ENCODE measurements at regions not wholly inside any gene's neighbourhood (a gene's known extent, or its start where the extent isn't known, plus 50 kb on each side); places are given as distances from the start of the nearest gene placed in this dataset.

- Histone ChIP-seq H3K27ac (ENCODE audit: low read depth, low read length) (no peak overlapping the region), H3K36me3 (ENCODE audit: control insufficient read depth in 2 of 3, insufficient read depth in 3 of 3, low read length in 3 of 3) (no peaks in the 10 kb centered on the region), H3K4me3 (ENCODE audit: low read length) (no peak overlapping the region), H3K4me1 (ENCODE audit: control insufficient read depth in 2 of 2, insufficient read depth in 2 of 2, low read length in 2 of 2) (no peaks in the 10 kb centered on the region), H3K27me3 (ENCODE audit: control insufficient read depth in 2 of 2, insufficient read depth in 2 of 2, low read length in 2 of 2) (no peaks in the 10 kb centered on the region), H3K9me3 (ENCODE audit: control insufficient read depth in 2 of 3, low read length in 3 of 3) (no peaks in the 10 kb centered on the region)
- no peak for ATAC-seq
- POLR2A ChIA-PET, result no interaction called here
- H3K4me1 Mint-ChIP-seq, result no peaks in the 10 kb centered on the region
- no peak overlapping the region for H3K27ac Mint-ChIP-seq
- H3K9me3 Mint-ChIP-seq, result peaks cover 0 to 2% (median 0%) of the 10 kb centered on the region in 11 donors
- peaks cover 0 to 3% (median 0%) of the 10 kb centered on the region in 5 donors for H3K27me3 Mint-ChIP-seq
- intact Hi-C loops (cut with micrococcal nuclease), result no loop called here
- no peaks in the 10 kb centered on the region for H3K36me3 Mint-ChIP-seq
- no peak for DNase-seq
- no peak overlapping the region for H3K4me3 Mint-ChIP-seq
- CTCF ChIA-PET, result no interaction called here
Measured at GRCh38 chr2:128505575-128506526, 187.2 kb upstream of the HS6ST1 start.

GRCh38 chr2:128506534-128506933 lies 187.9 kb upstream of the HS6ST1 start:
- Histone ChIP-seq H3K27me3 (ENCODE audit: control insufficient read depth in 2 of 2, insufficient read depth in 2 of 2, low read length in 2 of 2) (no peaks in the 10 kb centered on the region), H3K4me1 (ENCODE audit: control insufficient read depth in 2 of 2, insufficient read depth in 2 of 2, low read length in 2 of 2) (no peaks in the 10 kb centered on the region), H3K4me3 (ENCODE audit: low read length) (no peak overlapping the region), H3K9me3 (ENCODE audit: control insufficient read depth in 2 of 3, low read length in 3 of 3) (no peaks in the 10 kb centered on the region), H3K27ac (ENCODE audit: low read depth, low read length) (no peak overlapping the region), H3K36me3 (ENCODE audit: control insufficient read depth in 2 of 3, insufficient read depth in 3 of 3, low read length in 3 of 3) (no peaks in the 10 kb centered on the region)
- ATAC-seq (no peak), DNase-seq (no peak)
- Mint-ChIP-seq H3K4me1 (no peaks in the 10 kb centered on the region), H3K9me3 (peaks cover 0 to 2% (median 0%) of the 10 kb centered on the region in 11 donors), H3K4me3 (no peak overlapping the region), H3K27ac (no peak overlapping the region), H3K27me3 (peaks cover 0 to 3% (median 0%) of the 10 kb centered on the region in 5 donors), H3K36me3 (no peaks in the 10 kb centered on the region)
- ChIA-PET POLR2A (no interaction called here), CTCF (no interaction called here)
- intact Hi-C loops (cut with micrococcal nuclease), result no loop called here

GRCh38 chr2:128510701-128511397 lies 192.2 kb upstream of the HS6ST1 start:
- Mint-ChIP-seq H3K27me3 (peaks cover 0 to 13% (median 0%) of the 10 kb centered on the region in 5 donors), H3K36me3 (no peaks in the 10 kb centered on the region), H3K27ac (no peak overlapping the region), H3K4me3 (no peak overlapping the region), H3K9me3 (no peaks in the 10 kb centered on the region), H3K4me1 (peaks cover 0 to 8% (median 0%) of the 10 kb centered on the region in 7 donors)
- Histone ChIP-seq H3K27me3 (ENCODE audit: control insufficient read depth in 2 of 2, insufficient read depth in 2 of 2, low read length in 2 of 2) (no peaks in the 10 kb centered on the region), H3K4me1 (ENCODE audit: control insufficient read depth in 2 of 2, insufficient read depth in 2 of 2, low read length in 2 of 2) (no peaks in the 10 kb centered on the region), H3K27ac (ENCODE audit: low read depth, low read length) (no peak overlapping the region), H3K36me3 (ENCODE audit: control insufficient read depth in 2 of 3, insufficient read depth in 3 of 3, low read length in 3 of 3) (no peaks in the 10 kb centered on the region), H3K4me3 (ENCODE audit: low read length) (no peak overlapping the region), H3K9me3 (ENCODE audit: control insufficient read depth in 2 of 3, low read length in 3 of 3) (no peaks in the 10 kb centered on the region)
- CTCF ChIA-PET, result no interaction called here
- intact Hi-C loops (cut with micrococcal nuclease), result no loop called here
- DNase-seq (no peak), ATAC-seq (no peak)
- POLR2A ChIA-PET, result no interaction called here

GRCh38 chr2:128511731-128512378 lies 193.2 kb upstream of the HS6ST1 start:
- DNase-seq, result no peak
- no peaks in the 10 kb centered on the region for H3K36me3 ChIP-seq (ENCODE audit: control insufficient read depth in 2 of 3, insufficient read depth in 3 of 3, low read length in 3 of 3)
- H3K4me1 ChIP-seq (ENCODE audit: control insufficient read depth in 2 of 2, insufficient read depth in 2 of 2, low read length in 2 of 2), result no peaks in the 10 kb centered on the region
- no peak for ATAC-seq
- H3K4me3 ChIP-seq (ENCODE audit: low read length), result no peak overlapping the region
- CTCF ChIA-PET, result no interaction called here
- no peaks in the 10 kb centered on the region for H3K36me3 Mint-ChIP-seq
- intact Hi-C loops (cut with micrococcal nuclease), result no loop called here
- H3K27ac Mint-ChIP-seq, result no peak overlapping the region
- POLR2A ChIA-PET, result no interaction called here
- H3K9me3 Mint-ChIP-seq, result no peaks in the 10 kb centered on the region
- no peaks in the 10 kb centered on the region for H3K27me3 ChIP-seq (ENCODE audit: control insufficient read depth in 2 of 2, insufficient read depth in 2 of 2, low read length in 2 of 2)
- peaks cover 0 to 8% (median 0%) of the 10 kb centered on the region in 7 donors for H3K4me1 Mint-ChIP-seq
- no peak overlapping the region for H3K27ac ChIP-seq (ENCODE audit: low read depth, low read length)
- H3K9me3 ChIP-seq (ENCODE audit: control insufficient read depth in 2 of 3, low read length in 3 of 3), result no peaks in the 10 kb centered on the region
- no peak overlapping the region for H3K4me3 Mint-ChIP-seq
- H3K27me3 Mint-ChIP-seq, result peaks cover 0 to 13% (median 0%) of the 10 kb centered on the region in 5 donors

DNA sequence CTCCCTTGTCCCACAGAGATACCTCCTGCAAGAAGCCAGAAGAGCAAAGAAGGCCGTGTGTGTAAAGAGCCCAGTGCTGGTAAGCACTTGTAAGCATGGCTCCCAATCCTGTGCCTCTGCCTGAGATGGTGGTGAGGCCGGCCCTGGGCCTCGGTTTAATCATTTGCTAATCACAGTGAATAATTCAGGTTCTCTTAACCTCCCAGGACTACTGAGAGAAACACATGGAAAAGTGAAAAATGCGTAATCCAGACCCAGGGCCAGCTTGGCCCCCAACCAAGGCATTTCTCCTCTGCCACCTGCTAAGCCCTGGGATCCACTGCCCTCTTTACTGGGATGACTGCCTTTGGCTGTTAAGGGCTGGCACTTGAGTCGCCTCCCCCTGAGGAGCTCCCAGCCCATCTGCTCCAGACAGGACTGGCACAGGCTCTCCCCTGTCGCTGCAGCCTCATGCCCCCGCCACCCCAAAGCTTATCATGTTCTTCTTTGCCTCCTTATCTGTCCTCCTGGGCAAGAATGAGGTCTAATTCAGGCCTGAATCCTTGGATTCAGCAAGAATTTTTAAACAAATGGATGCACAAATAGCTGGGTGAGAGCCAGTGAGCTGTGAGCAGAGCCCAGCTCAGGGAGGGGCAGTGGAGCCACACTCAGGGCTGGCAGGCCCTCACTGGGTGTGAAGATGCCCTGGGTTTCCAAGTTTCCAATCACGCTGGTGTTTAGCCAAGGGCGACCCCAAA lies 193.9 kb upstream of the HS6ST1 start:
- POLR2A ChIA-PET, result no interaction called here
- ATAC-seq, result no peak
- Histone ChIP-seq H3K9me3 (ENCODE audit: control insufficient read depth in 2 of 3, low read length in 3 of 3) (no peaks in the 10 kb centered on the region), H3K36me3 (ENCODE audit: control insufficient read depth in 2 of 3, insufficient read depth in 3 of 3, low read length in 3 of 3) (no peaks in the 10 kb centered on the region), H3K4me1 (ENCODE audit: control insufficient read depth in 2 of 2, insufficient read depth in 2 of 2, low read length in 2 of 2) (no peaks in the 10 kb centered on the region), H3K4me3 (ENCODE audit: low read length) (no peak overlapping the region), H3K27ac (ENCODE audit: low read depth, low read length) (no peak overlapping the region), H3K27me3 (ENCODE audit: control insufficient read depth in 2 of 2, insufficient read depth in 2 of 2, low read length in 2 of 2) (no peaks in the 10 kb centered on the region)
- Mint-ChIP-seq H3K9me3 (no peaks in the 10 kb centered on the region), H3K36me3 (no peaks in the 10 kb centered on the region), H3K4me1 (peaks cover 0 to 8% (median 0%) of the 10 kb centered on the region in 7 donors), H3K4me3 (no peak overlapping the region), H3K27me3 (peaks cover 0 to 13% (median 0%) of the 10 kb centered on the region in 5 donors), H3K27ac (no peak overlapping the region)
- DNase-seq, result no peak
- intact Hi-C loops (cut with micrococcal nuclease), result no loop called here
- CTCF ChIA-PET, result no interaction called here

- Histone ChIP-seq H3K4me3 (ENCODE audit: low read length) (no peak overlapping the region), H3K27me3 (ENCODE audit: control insufficient read depth in 2 of 2, insufficient read depth in 2 of 2, low read length in 2 of 2) (no peaks in the 10 kb centered on the region), H3K27ac (ENCODE audit: low read depth, low read length) (no peak overlapping the region), H3K36me3 (ENCODE audit: control insufficient read depth in 2 of 3, insufficient read depth in 3 of 3, low read length in 3 of 3) (no peaks in the 10 kb centered on the region), H3K4me1 (ENCODE audit: control insufficient read depth in 2 of 2, insufficient read depth in 2 of 2, low read length in 2 of 2) (no peaks in the 10 kb centered on the region), H3K9me3 (ENCODE audit: control insufficient read depth in 2 of 3, low read length in 3 of 3) (no peaks in the 10 kb centered on the region)
- ATAC-seq (peak; percentile 75), DNase-seq (no peak)
- no peaks in the 10 kb centered on the region for H3K9me3 Mint-ChIP-seq
- CTCF ChIA-PET, result no interaction called here
- no peak overlapping the region for H3K27ac Mint-ChIP-seq
- no peak overlapping the region for H3K4me3 Mint-ChIP-seq
- peaks cover 0 to 8% (median 0%) of the 10 kb centered on the region in 7 donors for H3K4me1 Mint-ChIP-seq
- no peaks in the 10 kb centered on the region for H3K36me3 Mint-ChIP-seq
- intact Hi-C loops (cut with micrococcal nuclease), result no loop called here
- peaks cover 0 to 13% (median 0%) of the 10 kb centered on the region in 5 donors for H3K27me3 Mint-ChIP-seq
- POLR2A ChIA-PET, result no interaction called here
Measured at GRCh38 chr2:128513116-128513960, 194.7 kb upstream of the HS6ST1 start.

Data from naive thymus-derived CD4-positive, alpha-beta T cell (primary cell).